ENCODE measurements at regions not wholly inside any gene's neighbourhood (a gene's known extent, or its start where the extent isn't known, plus 50 kb on each side); places are given as distances from the start of the nearest gene placed in this dataset.
"Not testable (repeated sequence)": the region's sequence is repeated elsewhere in the genome, so short reads cannot be mapped to it uniquely, and the experiment has no call there.

GRCh38 chr2:234880551-234881211 is 71.1 kb upstream of the SH3BP4 start:
- no peak for TF ChIP-seq CTCF (IDR thresholded peaks at IDR 0.05)
- H3K4me3 ChIP-seq: no peak overlapping the region

GRCh38 chr2:234879671-234880455 is 72.0 kb upstream of the SH3BP4 start:
- TF ChIP-seq CTCF (IDR thresholded peaks at IDR 0.05): no peak
- no peak for DNase-seq (ENCODE audit: low spot score)
- H3K27ac ChIP-seq: no peak overlapping the region
- no peak overlapping the region for H3K4me3 ChIP-seq

More at GRCh38 chr2:234880551-234881211, 71.1 kb upstream of the SH3BP4 start:
- no peak for DNase-seq (ENCODE audit: low spot score)
- H3K27ac ChIP-seq: no peak overlapping the region

- H3K4me3 ChIP-seq; H3K27ac ChIP-seq; DNase-seq (ENCODE audit: low spot score): not testable (repeated sequence)
These were observed 75.2 kb upstream of the SH3BP4 start for GRCh38 chr2:234876621-234877020.

- no peak overlapping the region for H3K27ac ChIP-seq
- TF ChIP-seq CTCF (IDR thresholded peaks at IDR 0.05): no peak
- H3K4me3 ChIP-seq: no peak overlapping the region
- DNase-seq (ENCODE audit: low spot score): no peak
These were observed 77.3 kb upstream of the SH3BP4 start for GRCh38 chr2:234874347-234875046.

GRCh38 chr2:234873828-234874173 is 78.0 kb upstream of the SH3BP4 start:
- Histone ChIP-seq H3K4me3 (no peak overlapping the region), H3K27ac (peak overlapping the region in 1 of 2 donors; percentile 9)
- no peak for TF ChIP-seq CTCF (IDR thresholded peaks at IDR 0.05)
- DNase-seq (ENCODE audit: low spot score): no peak

GRCh38 chr2:234873103-234873827 is 78.6 kb upstream of the SH3BP4 start:
- peak overlapping the region; percentile 9 to 33 for H3K27ac ChIP-seq
- H3K4me3 ChIP-seq: no peak overlapping the region
- no peak for DNase-seq (ENCODE audit: low spot score)
- no peak for TF ChIP-seq CTCF (IDR thresholded peaks at IDR 0.05)

GRCh38 chr2:234869969-234870368 is 81.8 kb upstream of the SH3BP4 start:
- Histone ChIP-seq H3K4me3 (no peak overlapping the region), H3K27ac (no peak overlapping the region)
- TF ChIP-seq CTCF (IDR thresholded peaks at IDR 0.05): no peak
- no peak for DNase-seq (ENCODE audit: low spot score)

Measured in coronary artery (tissue), 2 donors.